ENCODE measurements at regions not wholly inside any gene's neighbourhood (a gene's known extent, or its start where the extent isn't known, plus 50 kb on each side); places are given as distances from the start of the nearest gene placed in this dataset.
"Not testable (repeated sequence)": the region's sequence is repeated elsewhere in the genome, so short reads cannot be mapped to it uniquely, and the experiment has no call there.

- no peak for DNase-seq (ENCODE audit: low spot score)
- TF ChIP-seq CTCF (IDR thresholded peaks at IDR 0.05; ENCODE audit: extremely low read depth, missing control alignments), result no peak
Measured at GRCh38 chr5:106801554-106801953, 869.2 kb downstream of the EFNA5 start.

DNA sequence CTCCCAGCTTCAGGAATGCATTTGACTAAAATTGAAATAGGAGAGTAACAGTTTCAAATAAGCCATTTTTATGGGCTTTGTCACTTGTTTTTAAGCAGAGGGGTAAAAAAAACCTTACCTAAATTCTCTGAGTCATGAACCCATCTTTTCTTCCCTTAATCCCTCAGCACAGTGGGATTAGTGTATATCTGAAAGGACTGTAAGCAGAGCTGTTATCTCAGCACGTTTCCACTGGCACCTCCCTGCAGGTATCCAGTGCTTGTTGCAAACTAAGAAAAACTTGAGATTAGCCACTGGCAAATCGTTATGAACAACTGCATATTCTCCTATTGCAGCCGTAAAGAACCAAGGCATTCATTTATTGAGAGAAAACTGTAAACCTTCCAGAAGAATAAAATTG lies 872.7 kb downstream of the EFNA5 start:
- no peak for TF ChIP-seq CTCF (IDR thresholded peaks at IDR 0.05; ENCODE audit: extremely low read depth, missing control alignments)

GRCh38 chr5:106796081-106796480 lies 874.7 kb downstream of the EFNA5 start:
- DNase-seq (ENCODE audit: low spot score), result no peak
- no peak for TF ChIP-seq CTCF (IDR thresholded peaks at IDR 0.05; ENCODE audit: extremely low read depth, missing control alignments)

More for the DNA sequence above, 872.7 kb downstream of the EFNA5 start:
- DNase-seq (ENCODE audit: low spot score), result no peak

- DNase-seq (ENCODE audit: low spot score), result no peak
- TF ChIP-seq CTCF (IDR thresholded peaks at IDR 0.05; ENCODE audit: extremely low read depth, missing control alignments), result no peak
Measured at GRCh38 chr5:106784846-106785245, 885.9 kb downstream of the EFNA5 start.

DNA sequence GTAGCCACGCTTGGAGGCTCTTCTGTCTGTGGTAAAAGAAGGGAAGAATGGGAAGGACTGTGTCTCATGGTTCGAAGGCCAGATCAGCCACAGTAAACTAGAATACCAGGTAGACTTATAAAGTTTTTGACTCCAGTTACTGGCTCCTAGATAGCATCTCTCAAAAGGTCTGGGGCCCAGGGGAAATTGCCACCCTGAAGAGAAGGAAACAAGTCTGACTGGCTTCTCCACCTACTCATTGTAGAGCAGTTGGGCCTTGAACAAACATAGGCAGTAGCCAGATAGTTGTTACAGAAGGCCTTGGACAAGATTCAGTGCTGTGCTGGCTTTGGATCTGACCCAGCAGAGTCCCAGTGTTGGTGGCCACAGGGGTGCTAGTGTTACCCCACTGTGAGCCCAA lies 890.4 kb downstream of the EFNA5 start:
- TF ChIP-seq CTCF (IDR thresholded peaks at IDR 0.05; ENCODE audit: extremely low read depth, missing control alignments), result no peak
- DNase-seq (ENCODE audit: low spot score), result no peak

GRCh38 chr5:106776515-106776914 lies 894.2 kb downstream of the EFNA5 start:
- not testable (repeated sequence) for DNase-seq (ENCODE audit: low spot score)

DNA sequence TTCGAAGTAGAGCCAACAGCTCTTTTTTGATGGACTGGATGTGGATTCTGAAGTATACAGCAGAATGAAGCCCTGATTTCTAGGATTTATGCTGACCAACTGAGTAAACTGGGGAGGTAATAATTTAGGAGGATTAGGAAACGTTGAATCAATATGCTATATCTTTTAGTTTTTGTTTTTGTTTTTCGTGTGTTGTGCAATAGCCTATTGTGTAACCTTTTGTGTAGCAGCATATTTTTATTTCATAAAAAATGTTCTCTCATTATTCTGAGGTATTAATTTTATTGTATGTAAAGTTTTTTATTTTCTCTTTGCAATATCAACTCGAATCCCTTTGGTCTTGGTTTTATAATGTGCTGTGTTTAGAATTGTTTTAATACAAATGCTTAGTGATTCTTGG lies 902.3 kb downstream of the EFNA5 start:
- no peak for DNase-seq (ENCODE audit: low spot score)

More for the DNA sequence above, 902.3 kb downstream of the EFNA5 start:
- no peak for TF ChIP-seq CTCF (IDR thresholded peaks at IDR 0.05; ENCODE audit: extremely low read depth, missing control alignments)
